HEK293 (cell line): ENCODE measurements at regions not wholly inside any gene's neighbourhood (a gene's known extent, or its start where the extent isn't known, plus 50 kb on each side); places are given as distances from the start of the nearest gene placed in this dataset.
A peak's percentile ranks its signal among the peaks of the same experiment; 100 is the strongest.

Experiments
- CTCF ChIA-PET: fragments of 350-600 bp; formaldehyde crosslinking; extraction: SDS; loops from one replicate; lab custom pipeline; 2021; ENCODE audit warnings: antibody characterized with exemption; lab: Yijun Ruan, JAX
- POLR2A ChIA-PET: fragments of 300-600 bp; formaldehyde crosslinking; extraction: SDS; loops from one replicate; lab custom pipeline; 2020; ENCODE audit warnings: antibody characterized with exemption, inconsistent platforms; lab: Yijun Ruan, JAX
- H3K27ac ChIP-seq: fragments of 200-500 bp; sonication (Bioruptor generic); 2 replicates; pipeline ENCODE4 v1.5.1; 2014; ENCODE audit warnings: low read depth, low read length, control low read depth, inconsistent platforms; ENCODE audit errors: extremely low read depth
- H3K36me3 ChIP-seq, 2 experiments: fragments of 200-500 bp in 1 of 2; sonication (Bioruptor generic) in 1 of 2; 1 replicate in 1 of 2; 2 replicates in 1 of 2; pipeline ENCODE4 v1.5.1; 2014 to 2017; ENCODE audit warnings: inconsistent platforms in 2 of 2, low read length in 2 of 2; ENCODE audit not compliant: control insufficient read depth in 2 of 2, insufficient read depth in 1 of 2
- H3K4me1 ChIP-seq: fragments of 200-500 bp; sonication (Bioruptor generic); 2 replicates; pipeline ENCODE4 v1.5.1; 2014; ENCODE audit warnings: mild to moderate bottlenecking, low read length, inconsistent platforms; ENCODE audit not compliant: control insufficient read depth, insufficient read depth
- H3K4me3 ChIP-seq: 2 replicates; pipeline ENCODE4 v1.5.1; 2011; ENCODE audit warnings: low read depth, mild to moderate bottlenecking, control low read depth, low read length, moderate library complexity
- H3K9me3 ChIP-seq: fragments of 200-500 bp; sonication (Bioruptor generic); 2 replicates; pipeline ENCODE4 v1.5.1; 2014; ENCODE audit warnings: low read depth, low read length, inconsistent platforms; ENCODE audit not compliant: control insufficient read depth, insufficient read depth
- GFI1B ChIP-seq: fragments of 450-650 bp; formaldehyde crosslinking; IDR thresholded peaks from 2 replicates; pipeline ENCODE4 v1.5.1; 2016; ENCODE audit warnings: missing biosample characterization, missing genetic modification characterization
- GLI4 ChIP-seq: fragments of 450-650 bp; formaldehyde crosslinking; IDR thresholded peaks from 2 replicates; pipeline ENCODE4 v1.5.1; 2016; ENCODE audit warnings: missing biosample characterization, missing genetic modification characterization
- PRDM4 ChIP-seq: fragments of 450-650 bp; formaldehyde crosslinking; IDR thresholded peaks from 2 replicates; pipeline ENCODE4 v1.5.1; 2017; ENCODE audit warnings: missing biosample characterization, missing genetic modification characterization
- SALL2 ChIP-seq: fragments of 450-650 bp; formaldehyde crosslinking; IDR thresholded peaks from 2 replicates; pipeline ENCODE4 v1.5.0; 2017; ENCODE audit warnings: missing biosample characterization, mild to moderate bottlenecking, missing genetic modification characterization, borderline replicate concordance
- TCF7L2 ChIP-seq: IDR thresholded peaks from 2 replicates; pipeline ENCODE4 v1.6.1; 2011; ENCODE audit warnings: low read depth, mild to moderate bottlenecking, inconsistent platforms, low read length, moderate library complexity, borderline replicate concordance
- WT1 ChIP-seq: fragments of 450-650 bp; formaldehyde crosslinking; IDR thresholded peaks from 2 replicates; pipeline ENCODE4 v1.5.1; 2016; ENCODE audit warnings: missing biosample characterization, missing genetic modification characterization
- ZBTB11 ChIP-seq: fragments of 450-650 bp; formaldehyde crosslinking; conservative IDR thresholded peaks from 2 replicates; pipeline ENCODE4 v1.5.1; 2016; ENCODE audit warnings: low read depth, missing biosample characterization, missing genetic modification characterization
- ZNF148 ChIP-seq: fragments of 450-650 bp; formaldehyde crosslinking; IDR thresholded peaks from 2 replicates; pipeline ENCODE4 v1.5.0; 2017; ENCODE audit warnings: missing biosample characterization, missing genetic modification characterization, borderline replicate concordance
- ZNF157 ChIP-seq: fragments of 450-650 bp; formaldehyde crosslinking; IDR thresholded peaks from 2 replicates; pipeline ENCODE4 v1.5.1; 2016; ENCODE audit warnings: missing biosample characterization, missing genetic modification characterization
- ZNF221 ChIP-seq: fragments of 450-650 bp; formaldehyde crosslinking; IDR thresholded peaks from 2 replicates; pipeline ENCODE4 v1.5.1; 2017; ENCODE audit warnings: missing biosample characterization, missing genetic modification characterization, borderline replicate concordance
- ZNF24 ChIP-seq: fragments of 450-650 bp; formaldehyde crosslinking; IDR thresholded peaks from 2 replicates; pipeline ENCODE4 v1.5.1; 2016; ENCODE audit warnings: missing biosample characterization, missing genetic modification characterization
- ZNF248 ChIP-seq: fragments of 450-650 bp; formaldehyde crosslinking; IDR thresholded peaks from 2 replicates; pipeline ENCODE4 v1.5.1; 2017; ENCODE audit warnings: missing biosample characterization, missing genetic modification characterization
- ZNF311 ChIP-seq: fragments of 450-650 bp; formaldehyde crosslinking; IDR thresholded peaks from 2 replicates; pipeline ENCODE4 v1.5.1; 2017; ENCODE audit warnings: missing biosample characterization, missing genetic modification characterization, borderline replicate concordance
- ZNF433 ChIP-seq: fragments of 450-650 bp; formaldehyde crosslinking; IDR thresholded peaks from 2 replicates; pipeline ENCODE4 v1.5.1; 2016; ENCODE audit warnings: missing biosample characterization, missing genetic modification characterization, low read depth
- ZNF626 ChIP-seq: fragments of 450-650 bp; sonication (Bioruptor Pico); formaldehyde crosslinking; IDR thresholded peaks from 2 replicates; pipeline ENCODE4 v1.5.1; 2018; ENCODE audit warnings: missing biosample characterization, missing genetic modification characterization, inconsistent platforms
- ZNF654 ChIP-seq: fragments of 450-650 bp; formaldehyde crosslinking; IDR thresholded peaks from 2 replicates; pipeline ENCODE4 v1.5.1; 2016; ENCODE audit warnings: low read depth, missing biosample characterization, missing genetic modification characterization
- ZNF677 ChIP-seq: fragments of 450-650 bp; IDR thresholded peaks from 2 replicates; pipeline ENCODE4 v1.5.0; 2018; ENCODE audit warnings: missing biosample characterization, mild to moderate bottlenecking, missing genetic modification characterization, moderate library complexity
- ZNF701 ChIP-seq: fragments of 450-650 bp; formaldehyde crosslinking; IDR thresholded peaks from 2 replicates; pipeline ENCODE4 v1.5.1; 2016; ENCODE audit warnings: missing biosample characterization, missing genetic modification characterization
- ZNF777 ChIP-seq: fragments of 450-650 bp; formaldehyde crosslinking; IDR thresholded peaks from 2 replicates; pipeline ENCODE4 v1.5.1; 2017; ENCODE audit warnings: missing biosample characterization, missing genetic modification characterization, borderline replicate concordance
- ZNF830 ChIP-seq: fragments of 450-650 bp; IDR thresholded peaks from 2 replicates; pipeline ENCODE4 v1.5.0; 2018; ENCODE audit warnings: missing biosample characterization, missing genetic modification characterization, low read depth, mild to moderate bottlenecking, moderate library complexity
- ZSCAN5A ChIP-seq: fragments of 450-650 bp; formaldehyde crosslinking; IDR thresholded peaks from 2 replicates; pipeline ENCODE4 v1.5.1; 2016; ENCODE audit warnings: missing biosample characterization, missing genetic modification characterization
- TF ChIP-seq, protein P1 (sequence below): fragments of 450-650 bp; formaldehyde crosslinking; IDR thresholded peaks from 2 replicates; pipeline ENCODE4 v1.5.1; 2016; ENCODE audit warnings: missing biosample characterization, missing genetic modification characterization

DNA sequence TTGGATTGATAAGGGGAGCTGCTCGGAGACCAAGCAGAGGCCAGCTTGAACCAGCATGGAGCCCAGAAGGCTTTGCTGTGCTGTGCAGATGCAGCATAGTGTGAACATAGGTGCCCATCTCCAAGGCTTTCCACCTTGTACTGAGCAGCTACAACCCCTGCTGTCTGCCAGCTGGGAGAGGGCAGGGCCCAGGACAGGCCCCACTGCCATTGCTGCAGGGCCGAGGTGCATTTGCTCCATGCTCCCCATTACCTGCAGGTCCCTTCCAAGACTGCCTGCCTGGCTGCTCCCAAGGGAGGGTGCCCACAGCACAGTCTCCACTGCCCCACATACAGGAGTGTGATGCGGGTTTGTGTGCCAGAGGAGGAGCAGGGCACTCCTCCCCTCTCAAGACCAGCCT, 1016.0 kb upstream of the INTU start (continued):
- no peak for TF ChIP-seq ZSCAN5A (tag by site-specific recombination)
- TF ChIP-seq ZNF157 (tag by site-specific recombination), result no peak
- no peak for TF ChIP-seq ZNF24 (tag by site-specific recombination)
- TF ChIP-seq, protein P1, sequence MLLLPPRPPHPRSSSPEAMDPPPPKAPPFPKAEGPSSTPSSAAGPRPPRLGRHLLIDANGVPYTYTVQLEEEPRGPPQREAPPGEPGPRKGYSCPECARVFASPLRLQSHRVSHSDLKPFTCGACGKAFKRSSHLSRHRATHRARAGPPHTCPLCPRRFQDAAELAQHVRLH (tag by site-specific recombination), result no peak
- TF ChIP-seq ZNF248 (tag by site-specific recombination), result no peak
- no peak for TF ChIP-seq GFI1B (tag by site-specific recombination)
- TF ChIP-seq ZNF433, result no peak

DNA sequence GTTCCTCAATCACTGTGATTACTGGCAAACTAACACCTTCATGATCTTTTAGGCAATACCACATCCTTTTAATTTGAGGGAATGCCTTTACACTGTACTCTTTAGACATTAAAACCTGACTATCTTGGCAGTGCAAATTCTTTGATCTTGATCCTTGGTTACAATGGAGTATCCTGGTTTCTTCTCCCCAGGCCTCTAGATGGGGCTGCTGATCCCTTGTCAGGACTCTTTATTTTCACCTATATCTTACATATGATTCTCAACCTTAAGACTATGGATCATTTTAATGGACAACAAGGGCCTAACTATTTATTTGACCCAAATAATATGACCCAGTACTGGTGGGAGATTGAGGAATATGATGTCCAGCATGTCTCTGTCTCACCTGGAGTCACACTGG, 1005.5 kb upstream of the INTU start:
- no peak overlapping the region for H3K4me3 ChIP-seq
- TF ChIP-seq ZNF654 (tag by site-specific recombination), result peak; percentile 35
- TF ChIP-seq ZNF701 (tag by site-specific recombination), result no peak
- no peaks in the 10 kb centered on the region for H3K4me1 ChIP-seq
- POLR2A ChIA-PET, result no interaction called here
- H3K9me3 ChIP-seq, result no peaks in the 10 kb centered on the region
- H3K27ac ChIP-seq, result no peak overlapping the region
- CTCF ChIA-PET, result no interaction called here
- no peaks in the 10 kb centered on the region for H3K36me3 ChIP-seq

DNA sequence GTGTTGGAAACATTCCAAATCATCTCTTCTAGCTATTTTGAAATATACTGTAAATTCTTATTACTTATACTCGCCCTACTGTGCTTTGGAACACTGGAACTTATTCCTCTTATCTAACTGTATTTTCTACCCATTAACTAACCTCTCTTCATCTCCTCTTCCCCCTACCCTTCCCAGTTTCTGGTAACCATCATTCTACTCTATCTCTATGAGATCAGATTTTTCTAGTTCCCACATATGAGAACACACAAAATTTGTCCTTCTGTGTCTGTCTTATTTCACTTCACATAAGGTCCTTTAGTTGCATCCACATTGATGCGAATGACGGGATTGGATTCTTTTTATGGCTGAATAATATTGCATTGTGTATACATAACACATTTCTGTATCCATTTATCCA, 1003.8 kb upstream of the INTU start:
- Histone ChIP-seq H3K4me1 (no peaks in the 10 kb centered on the region), H3K4me3 (no peak overlapping the region), H3K36me3 (no peaks in the 10 kb centered on the region), H3K9me3 (no peaks in the 10 kb centered on the region), H3K27ac (no peak overlapping the region)
- no peak for TF ChIP-seq SALL2 (tag by site-specific recombination)
- no peak for TF ChIP-seq TCF7L2
- no peak for TF ChIP-seq PRDM4 (tag by site-specific recombination)
- no peak for TF ChIP-seq ZNF830 (tag by site-specific recombination)
- no peak for TF ChIP-seq ZBTB11
- no peak for TF ChIP-seq ZNF777 (tag by site-specific recombination)
- no peak for TF ChIP-seq WT1
- TF ChIP-seq ZNF148 (tag by site-specific recombination), result no peak
- TF ChIP-seq ZNF677 (tag by site-specific recombination), result no peak
- TF ChIP-seq ZNF311 (tag by site-specific recombination), result no peak
- TF ChIP-seq ZNF221 (tag by site-specific recombination), result no peak
- TF ChIP-seq GLI4 (tag by site-specific recombination), result no peak
- TF ChIP-seq ZNF626 (tag by site-specific recombination), result no peak
- ChIA-PET CTCF (interaction anchor here (0.9 kb wide), 1 partner anchor 25 kb away, joined by 3 read pairs; no protein-coding TSS in a partner anchor), POLR2A (no interaction called here)
